Aorta (tissue), 5 donors: ENCODE measurements at regions not wholly inside any gene's neighbourhood (a gene's known extent, or its start where the extent isn't known, plus 50 kb on each side); places are given as distances from the start of the nearest gene placed in this dataset.
"Not testable (repeated sequence)": the region's sequence is repeated elsewhere in the genome, so short reads cannot be mapped to it uniquely, and the experiment has no call there.

Source experiments
- ATAC-seq: fragments of 200-7000 bp; cut with Tn5 transposase; one replicate; pipeline ENCODE4 v1.9.1; 2022; ENCODE audit warnings: moderate library complexity; ENCODE audit not compliant: low FRiP score
- DNase-seq, 2 donors: peaks; one replicate each; pipeline ENCODE4 v3.0.0-alpha.2; 2020
- H3K27ac ChIP-seq, 2 donors: one replicate each; pipeline ENCODE4 v1.5.1; 2013; ENCODE audit warnings: low read length in 2 of 2, mild to moderate bottlenecking in 2 of 2, moderate library complexity in 2 of 2, control low read depth in 1 of 2, inconsistent platforms in 1 of 2, low read depth in 1 of 2
- H3K27me3 ChIP-seq, 2 donors: one replicate each; pipeline ENCODE4 v1.6.1; 2013; ENCODE audit warnings: control low read depth in 1 of 2, low read length in 1 of 2, mild to moderate bottlenecking in 1 of 2, moderate library complexity in 1 of 2; ENCODE audit not compliant: insufficient read depth in 2 of 2, control insufficient read depth in 1 of 2
- H3K36me3 ChIP-seq, 2 donors: one replicate each; pipeline ENCODE4 v1.6.1; 2013; ENCODE audit warnings: control low read depth in 1 of 2, low read length in 1 of 2, mild to moderate bottlenecking in 1 of 2; ENCODE audit not compliant: insufficient read depth in 2 of 2, control insufficient read depth in 1 of 2
- H3K4me1 ChIP-seq, 2 donors: one replicate each; pipeline ENCODE4 v1.6.1; 2013; ENCODE audit warnings: low read length in 2 of 2, control low read depth in 1 of 2, mild to moderate bottlenecking in 1 of 2, moderate library complexity in 1 of 2; ENCODE audit not compliant: insufficient read depth in 2 of 2, control insufficient read depth in 1 of 2
- H3K4me3 ChIP-seq, 2 donors: one replicate each; pipeline ENCODE4 v1.5.1; 2013; ENCODE audit warnings: low read length in 2 of 2, control low read depth in 1 of 2, mild to moderate bottlenecking in 1 of 2
- H3K9me3 ChIP-seq: one replicate; pipeline ENCODE4 v1.6.1; 2013; ENCODE audit warnings: mild to moderate bottlenecking, low read length; ENCODE audit not compliant: control insufficient read depth
- WGBS, 2 donors: extraction: QIAGEN DNeasy Blood & Tissue Kit; methylation state at CpG; one replicate each; pipeline ENCODE4 v1.1.7; 2013; 5-methylcytosine and 5-hydroxymethylcytosine counted together
- intact Hi-C, 2 donors: fragments of 100-400 bp; cut with DNase I; formaldehyde crosslinking; loops; one replicate each; pipeline versions ENCODE4 v1.14.2 to v1.15.0; 2022
- donor health status: healthy with polysubstance abuse.
- donor health status: Bipolar disorder and iron deficiency.
- donor health status: DM: no; HTN: no; CAD: no.
- donor health status: DM: no; HTN: no; CAD: no.
- donor health status: DM: yes; HTN: yes; CAD: no.

DNA sequence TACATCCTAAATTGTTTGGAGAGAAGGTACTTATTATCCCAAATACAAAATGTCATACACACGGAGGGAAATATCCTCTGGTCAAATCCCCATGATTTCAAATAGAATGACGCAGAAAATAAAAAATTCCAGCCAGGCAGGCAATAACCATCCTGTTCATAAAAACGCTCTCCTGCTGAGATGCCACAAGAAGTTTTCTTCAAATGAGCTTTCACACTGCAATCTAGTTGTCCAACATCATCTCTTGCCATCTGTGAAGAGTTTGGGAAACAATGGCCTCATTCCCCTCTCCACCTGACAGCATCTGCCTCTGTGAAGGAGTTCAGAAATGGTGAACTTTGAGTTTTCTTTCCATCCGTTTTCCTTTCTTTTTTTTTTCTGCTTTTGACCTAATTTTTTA lies 83.3 kb upstream of the SLC30A5 start:
- H3K27ac ChIP-seq, result no peak overlapping the region
- intact Hi-C loops, result no loop called here
- H3K4me1 ChIP-seq, result no peaks in the 10 kb centered on the region
- no peaks in the 10 kb centered on the region for H3K27me3 ChIP-seq
- WGBS, 2 donors, result 68 to 74% methylated on average over 4 of the region's 4 CpGs
- no peaks in the 10 kb centered on the region for H3K36me3 ChIP-seq
- no peaks in the 10 kb centered on the region for H3K9me3 ChIP-seq
- no peak for ATAC-seq
- H3K4me3 ChIP-seq, result no peak overlapping the region
- DNase-seq, result no peak

DNA sequence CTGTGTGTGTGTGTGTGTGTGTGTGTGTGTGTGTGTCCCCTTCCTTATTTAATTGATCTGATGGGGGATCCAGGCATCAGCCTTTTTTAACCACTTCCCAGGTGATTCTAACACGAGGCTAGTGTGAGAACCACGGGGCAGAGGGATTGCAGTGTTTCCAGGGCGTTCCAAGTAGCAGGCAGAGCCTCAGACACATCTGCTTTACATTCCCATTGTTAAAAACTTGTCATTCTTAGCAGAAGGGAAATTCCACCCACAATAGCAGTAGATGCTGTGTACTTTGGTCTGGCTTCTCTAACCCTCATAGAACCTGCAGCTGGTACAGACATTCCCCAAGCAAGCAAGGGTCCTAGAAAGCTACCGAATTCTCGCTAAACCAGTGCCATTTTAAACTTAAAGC lies 81.9 kb upstream of the SLC30A5 start:
- 78 to 79% methylated on average over 5 of the region's 5 CpGs for WGBS, 2 donors
- H3K4me1 ChIP-seq, result no peaks in the 10 kb centered on the region
- DNase-seq (no peak), ATAC-seq (no peak)
- H3K9me3 ChIP-seq, result no peaks in the 10 kb centered on the region
- intact Hi-C loops, result no loop called here
- H3K36me3 ChIP-seq, result no peaks in the 10 kb centered on the region
- H3K27me3 ChIP-seq, result no peaks in the 10 kb centered on the region
- H3K27ac ChIP-seq, result no peak overlapping the region
- no peak overlapping the region for H3K4me3 ChIP-seq

DNA sequence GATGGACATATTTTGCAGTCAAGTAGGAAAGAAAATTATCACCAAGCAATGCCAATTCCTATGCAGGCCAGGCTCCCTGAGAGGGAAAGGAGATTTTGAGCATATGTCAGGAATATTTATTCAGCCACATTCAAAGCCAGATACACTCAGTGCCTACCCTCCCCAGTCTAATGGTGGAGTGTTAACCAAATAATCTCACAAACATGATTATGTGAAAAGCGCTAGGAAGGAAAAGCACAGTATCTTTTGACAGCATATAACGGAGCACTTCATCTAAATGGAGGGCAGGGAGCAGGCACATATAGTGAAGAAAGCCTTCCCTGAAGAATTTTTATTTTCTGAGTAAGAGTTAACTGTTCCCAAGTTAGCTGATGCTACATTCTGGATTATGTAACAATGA lies 80.3 kb upstream of the SLC30A5 start:
- no peaks in the 10 kb centered on the region for H3K27me3 ChIP-seq
- no peaks in the 10 kb centered on the region for H3K36me3 ChIP-seq
- no peaks in the 10 kb centered on the region for H3K9me3 ChIP-seq
- no peak for ATAC-seq
- H3K4me3 ChIP-seq, result no peak overlapping the region
- no peaks in the 10 kb centered on the region for H3K4me1 ChIP-seq
- intact Hi-C loops, result no loop called here
- no peak for DNase-seq
- 86 to 88% methylated on average over 2 of the region's 2 CpGs for WGBS, 2 donors
- no peak overlapping the region for H3K27ac ChIP-seq

DNA sequence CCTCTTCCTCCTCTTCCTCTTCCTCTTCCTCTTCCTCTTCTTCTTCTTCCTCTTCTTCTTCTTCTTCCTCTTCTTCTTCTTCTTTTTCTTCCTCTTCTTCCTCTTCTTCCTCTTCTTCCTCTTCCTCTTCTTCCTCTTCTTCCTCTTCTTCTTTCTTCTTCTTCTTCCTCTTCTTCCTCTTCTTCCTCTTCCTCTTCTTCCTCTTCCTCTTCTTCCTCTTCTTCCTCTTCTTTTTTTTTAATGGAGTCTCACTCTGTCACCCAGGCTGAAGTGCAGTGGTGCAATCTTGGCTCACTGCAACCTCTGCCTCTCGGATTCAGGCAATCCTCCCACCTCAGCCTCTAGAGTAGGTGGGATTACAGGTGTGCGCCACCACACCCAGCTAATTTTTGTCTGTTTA lies 79.8 kb upstream of the SLC30A5 start:
- H3K9me3 ChIP-seq, ATAC-seq, H3K27ac ChIP-seq, DNase-seq, H3K4me1 ChIP-seq, H3K36me3 ChIP-seq, H3K27me3 ChIP-seq, H3K4me3 ChIP-seq, intact Hi-C loops: not testable (repeated sequence)
- 89 to 93% methylated on average over 2 of the region's 2 CpGs for WGBS, 2 donors

DNA sequence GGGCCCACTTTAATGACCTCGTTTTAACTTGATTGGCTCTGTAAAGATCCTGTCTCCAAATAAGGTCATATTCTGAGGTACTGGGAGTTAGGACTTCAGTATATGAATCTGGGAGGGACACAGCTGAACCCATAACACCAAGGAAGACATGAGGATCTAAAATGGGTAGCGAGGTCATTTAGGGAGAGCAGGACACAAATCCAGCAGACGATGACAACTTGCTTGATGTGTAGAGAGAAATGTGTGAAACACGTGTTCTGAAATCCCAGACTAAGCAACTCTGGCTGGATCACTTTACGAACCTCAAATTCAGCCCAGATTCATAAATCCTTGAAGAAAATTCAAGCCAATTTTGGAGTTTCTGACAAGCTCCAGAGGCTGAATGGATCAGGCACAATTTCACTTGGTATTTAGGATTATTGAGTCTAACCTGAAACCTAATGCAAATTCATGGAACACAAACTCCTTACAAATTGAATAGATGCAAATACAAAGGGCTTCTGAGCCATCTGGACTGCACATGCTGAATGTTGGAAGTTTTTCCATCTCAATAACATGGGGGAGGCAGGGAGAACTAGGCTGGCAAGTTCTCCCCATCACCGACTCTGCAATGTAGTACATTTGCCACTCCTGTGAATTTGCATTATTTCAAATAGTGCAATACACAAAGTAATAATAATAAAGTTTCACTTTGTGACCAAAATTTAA lies 74.0 kb upstream of the SLC30A5 start:
- intact Hi-C loops, result no loop called here

DNA sequence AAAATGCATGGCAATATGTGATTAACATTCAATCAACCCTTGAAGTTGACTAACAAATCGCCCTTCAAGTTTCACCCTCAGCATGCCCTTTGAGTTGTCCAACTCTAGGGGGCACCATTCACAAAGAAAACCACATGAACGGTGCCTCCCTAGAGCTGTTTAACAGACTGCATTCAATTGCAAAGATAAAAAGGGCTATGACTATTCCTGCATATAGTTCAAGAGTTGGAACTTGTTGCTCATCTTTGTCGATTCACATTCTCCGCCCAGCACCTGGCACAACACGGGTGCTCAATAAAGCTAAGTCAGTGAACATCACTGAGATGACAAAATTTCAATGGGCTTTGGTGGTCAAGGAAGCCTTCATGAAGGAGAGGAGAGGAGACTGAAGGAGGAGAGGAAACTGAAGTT lies 69.6 kb upstream of the SLC30A5 start:
- 58 to 59% methylated on average over 5 of the region's 5 CpGs for WGBS, 2 donors
- intact Hi-C loops, result no loop called here

More for the DNA sequence above, 74.0 kb upstream of the SLC30A5 start:
- 34 to 50% methylated on average over 6 of the region's 6 CpGs for WGBS, 2 donors
- DNase-seq (no peak), ATAC-seq (no peak)
- Histone ChIP-seq H3K27ac (no peak overlapping the region), H3K27me3 (no peaks in the 10 kb centered on the region), H3K4me3 (no peak overlapping the region), H3K9me3 (no peaks in the 10 kb centered on the region), H3K4me1 (no peaks in the 10 kb centered on the region), H3K36me3 (no peaks in the 10 kb centered on the region)

DNA sequence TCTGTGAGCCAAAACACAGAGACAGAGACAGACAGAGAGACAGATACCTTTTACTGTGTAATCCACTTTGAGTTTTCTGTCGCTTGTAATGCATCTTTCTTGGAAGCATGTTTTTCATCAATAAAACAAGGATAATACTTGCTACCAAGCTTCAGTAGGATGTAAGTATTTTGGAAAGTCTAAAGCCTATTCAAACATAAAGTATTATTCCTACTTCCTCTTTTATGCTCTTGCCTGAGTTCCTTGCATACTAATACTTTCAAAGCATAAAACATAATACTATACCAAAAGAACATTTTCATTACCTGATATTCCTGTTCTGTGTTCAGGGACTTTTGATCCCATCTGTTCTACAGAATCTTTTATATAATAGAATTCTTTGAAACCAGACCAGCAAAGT lies 64.5 kb upstream of the SLC30A5 start:
- ATAC-seq (no peak), DNase-seq (no peak)
- 92 to 100% methylated on average over 1 of the region's 1 CpG for WGBS, 2 donors
- Histone ChIP-seq H3K4me3 (no peak overlapping the region), H3K9me3 (no peaks in the 10 kb centered on the region), H3K36me3 (no peaks in the 10 kb centered on the region), H3K4me1 (no peaks in the 10 kb centered on the region), H3K27me3 (no peaks in the 10 kb centered on the region), H3K27ac (no peak overlapping the region)
- intact Hi-C loops, result no loop called here

More for the DNA sequence above, 69.6 kb upstream of the SLC30A5 start:
- Histone ChIP-seq H3K9me3 (no peaks in the 10 kb centered on the region), H3K27me3 (no peaks in the 10 kb centered on the region), H3K27ac (no peak overlapping the region), H3K4me3 (no peak overlapping the region), H3K36me3 (no peaks in the 10 kb centered on the region), H3K4me1 (no peaks in the 10 kb centered on the region)
- ATAC-seq (no peak), DNase-seq (no peak)

DNA sequence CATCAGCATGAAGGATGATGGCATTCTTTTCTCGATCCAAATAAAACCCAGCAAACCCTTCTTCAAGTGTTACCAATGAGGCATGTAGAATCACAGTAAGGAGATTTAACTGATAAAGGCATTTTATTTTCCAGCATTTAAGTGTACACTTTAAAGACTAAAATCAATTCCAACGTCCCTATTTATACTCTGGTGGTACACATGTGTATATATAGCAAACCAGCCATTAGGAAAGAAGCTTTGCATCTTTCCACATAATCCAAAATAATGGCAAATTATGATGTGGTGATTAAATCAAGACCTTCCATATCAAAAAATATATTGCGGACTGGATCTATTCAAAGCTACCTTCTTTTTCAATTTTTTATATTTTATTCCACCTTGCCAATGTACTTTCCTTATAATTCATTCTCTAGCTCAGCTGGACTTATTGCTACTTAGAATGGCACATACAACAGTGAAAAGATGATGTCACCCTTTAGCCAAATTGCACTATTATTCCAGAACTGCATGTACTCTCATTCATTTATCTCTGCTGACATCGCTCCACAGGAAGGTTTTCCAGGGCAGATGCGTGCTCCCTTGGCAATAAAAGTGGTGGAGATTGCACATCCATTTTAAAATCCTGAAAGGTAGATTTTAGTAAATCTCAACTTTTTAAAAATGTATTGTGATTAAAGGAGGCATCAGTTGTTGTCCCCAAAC lies 63.3 kb upstream of the SLC30A5 start:
- Histone ChIP-seq H3K4me1 (no peaks in the 10 kb centered on the region), H3K9me3 (no peaks in the 10 kb centered on the region), H3K27me3 (no peaks in the 10 kb centered on the region), H3K27ac (no peak overlapping the region), H3K4me3 (no peak overlapping the region), H3K36me3 (no peaks in the 10 kb centered on the region)
- no peak for ATAC-seq
- intact Hi-C loops, result no loop called here
- no peak for DNase-seq
- 51 to 58% methylated on average over 5 of the region's 5 CpGs for WGBS, 2 donors

DNA sequence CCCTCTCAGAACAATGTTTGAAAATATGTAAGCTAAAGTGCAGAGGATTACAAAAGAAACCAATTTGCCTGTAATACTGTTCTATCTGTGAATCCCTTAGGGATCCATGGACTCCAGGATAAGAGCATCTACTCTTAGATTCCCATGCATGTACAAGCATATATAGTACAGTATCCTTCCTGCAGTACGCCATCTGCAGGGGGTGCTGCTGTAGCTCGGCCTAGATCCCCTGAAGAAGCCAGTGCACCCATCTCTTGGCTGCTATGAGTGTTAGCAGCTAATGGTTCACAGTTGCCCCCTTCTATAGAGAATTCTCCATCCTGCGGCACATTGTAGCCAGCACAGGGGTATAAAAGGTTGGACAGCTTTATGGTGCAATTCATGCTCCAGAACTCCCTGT lies 61.8 kb upstream of the SLC30A5 start:
- Histone ChIP-seq H3K27ac (no peak overlapping the region), H3K27me3 (no peaks in the 10 kb centered on the region), H3K4me3 (no peak overlapping the region), H3K36me3 (no peaks in the 10 kb centered on the region), H3K4me1 (no peaks in the 10 kb centered on the region), H3K9me3 (no peaks in the 10 kb centered on the region)
- DNase-seq (no peak), ATAC-seq (no peak)
- 90 to 91% methylated on average over 3 of the region's 3 CpGs for whole genome bisulfite sequencing, 2 donors
- intact Hi-C loops, result no loop called here
